DND-41 (cell line): ENCODE measurements at regions not wholly inside any gene's neighbourhood (a gene's known extent, or its start where the extent isn't known, plus 50 kb on each side); places are given as distances from the start of the nearest gene placed in this dataset.

Experiments used
- ATAC-seq: fragments of 200-7000 bp; cut with Tn5 transposase; 3 replicates; pipeline ENCODE4 v1.9.1; 2021; ENCODE audit warnings: low read depth; ENCODE audit not compliant: insufficient read depth
- DNase-seq: peaks from one replicate; pipeline ENCODE4 v3.0.0-alpha.2; 2020
- H2AFZ ChIP-seq: 2 replicates; pipeline ENCODE4 v1.6.0; 2012; ENCODE audit warnings: low read depth, low read length
- H3K27ac ChIP-seq: 2 replicates; pipeline ENCODE4 v1.5.1; 2012; ENCODE audit warnings: low read length, inconsistent platforms
- H3K27me3 ChIP-seq: fragments of 200-600 bp; sonication (generic); 2 replicates; pipeline ENCODE4 v1.6.0; 2012; ENCODE audit warnings: low read length, mild to moderate bottlenecking, inconsistent platforms; ENCODE audit not compliant: insufficient read depth, poor library complexity
- H3K36me3 ChIP-seq: 2 replicates; pipeline ENCODE4 v1.5.1; 2012; ENCODE audit warnings: low read length, inconsistent platforms; ENCODE audit not compliant: insufficient read depth
- H3K4me1 ChIP-seq: 2 replicates; pipeline ENCODE4 v1.5.1; 2012; ENCODE audit warnings: mild to moderate bottlenecking, low read length; ENCODE audit not compliant: insufficient read depth
- H3K4me2 ChIP-seq: 2 replicates; pipeline ENCODE4 v1.6.0; 2012; ENCODE audit warnings: mild to moderate bottlenecking, moderate library complexity, low read length, inconsistent platforms; ENCODE audit not compliant: insufficient read depth
- H3K4me3 ChIP-seq, 2 experiments: fragments of 200-600 bp in 1 of 2; shearing (Covaris generic) in 1 of 2; 2 replicates each; pipeline ENCODE4 v1.5.1; 2012 to 2016; ENCODE audit warnings: inconsistent platforms in 2 of 2, low read length in 2 of 2, mild to moderate bottlenecking in 2 of 2, low read depth in 1 of 2, moderate library complexity in 1 of 2
- H3K79me2 ChIP-seq: 2 replicates; pipeline ENCODE4 v1.6.0; 2012; ENCODE audit warnings: low read length, inconsistent platforms; ENCODE audit not compliant: insufficient read depth
- H3K9ac ChIP-seq: 2 replicates; pipeline ENCODE4 v1.6.0; 2012; ENCODE audit warnings: low read depth, mild to moderate bottlenecking, inconsistent platforms, low read length, moderate library complexity
- H3K9me3 ChIP-seq: 2 replicates; pipeline ENCODE4 v1.5.1; 2012; ENCODE audit warnings: low read length, moderate library complexity, mild to moderate bottlenecking, inconsistent platforms; ENCODE audit not compliant: insufficient read depth, severe bottlenecking
- H4K20me1 ChIP-seq: 2 replicates; pipeline ENCODE4 v1.6.0; 2012; ENCODE audit warnings: low read length; ENCODE audit not compliant: insufficient read depth
- EZH2 ChIP-seq: IDR thresholded peaks from 3 replicates; pipeline ENCODE4 v1.6.1; 2012; ENCODE audit warnings: borderline replicate concordance, low read depth, mild to moderate bottlenecking, moderate library complexity, low read length, inconsistent platforms; ENCODE audit not compliant: severe bottlenecking
- TF ChIP-seq, protein P1 (sequence below): IDR thresholded peaks from 2 replicates; pipeline ENCODE4 v1.5.1; 2012; ENCODE audit warnings: borderline replicate concordance, low read length, moderate library complexity, mild to moderate bottlenecking; ENCODE audit not compliant: poor library complexity, severe bottlenecking; ENCODE audit errors: extremely low read depth

DNA sequence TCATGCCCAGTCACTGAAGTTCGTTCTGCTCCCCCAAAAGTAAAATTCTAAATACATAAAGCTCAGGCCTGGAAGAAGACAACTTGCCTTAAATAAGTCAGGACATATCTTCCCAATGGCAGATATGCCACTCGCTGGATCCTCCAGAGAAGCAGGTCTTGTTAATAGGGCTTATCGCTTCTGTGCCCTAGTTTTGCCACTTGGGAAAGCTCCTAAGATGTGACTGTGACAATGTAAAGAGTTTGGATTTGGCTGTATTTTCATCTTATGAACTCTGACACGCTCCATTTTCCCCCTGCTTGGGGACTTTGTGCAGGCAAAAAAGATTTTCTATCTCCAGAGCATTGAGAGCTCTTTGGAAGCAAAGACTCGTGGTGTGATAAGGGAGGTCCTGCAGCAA is 279.9 kb downstream of the WDR11 start:
- no peaks in the 10 kb centered on the region for H3K36me3 ChIP-seq
- H3K27me3 ChIP-seq: peaks cover 3% of the 10 kb centered on the region
- H3K4me2 ChIP-seq: no peak overlapping the region

GRCh38 chr10:121131426-121132265 is 280.5 kb downstream of the WDR11 start:
- TF ChIP-seq, protein P1, sequence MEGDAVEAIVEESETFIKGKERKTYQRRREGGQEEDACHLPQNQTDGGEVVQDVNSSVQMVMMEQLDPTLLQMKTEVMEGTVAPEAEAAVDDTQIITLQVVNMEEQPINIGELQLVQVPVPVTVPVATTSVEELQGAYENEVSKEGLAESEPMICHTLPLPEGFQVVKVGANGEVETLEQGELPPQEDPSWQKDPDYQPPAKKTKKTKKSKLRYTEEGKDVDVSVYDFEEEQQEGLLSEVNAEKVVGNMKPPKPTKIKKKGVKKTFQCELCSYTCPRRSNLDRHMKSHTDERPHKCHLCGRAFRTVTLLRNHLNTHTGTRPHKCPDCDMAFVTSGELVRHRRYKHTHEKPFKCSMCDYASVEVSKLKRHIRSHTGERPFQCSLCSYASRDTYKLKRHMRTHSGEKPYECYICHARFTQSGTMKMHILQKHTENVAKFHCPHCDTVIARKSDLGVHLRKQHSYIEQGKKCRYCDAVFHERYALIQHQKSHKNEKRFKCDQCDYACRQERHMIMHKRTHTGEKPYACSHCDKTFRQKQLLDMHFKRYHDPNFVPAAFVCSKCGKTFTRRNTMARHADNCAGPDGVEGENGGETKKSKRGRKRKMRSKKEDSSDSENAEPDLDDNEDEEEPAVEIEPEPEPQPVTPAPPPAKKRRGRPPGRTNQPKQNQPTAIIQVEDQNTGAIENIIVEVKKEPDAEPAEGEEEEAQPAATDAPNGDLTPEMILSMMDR: no peak
- TF ChIP-seq EZH2: no peak

More for the DNA sequence above, 279.9 kb downstream of the WDR11 start:
- DNase-seq: no peak
- H3K4me3 ChIP-seq: no peak overlapping the region
- H3K27ac ChIP-seq: no peak overlapping the region
- TF ChIP-seq, protein P1: no peak
- TF ChIP-seq EZH2: no peak
- ATAC-seq: no peak
- H4K20me1 ChIP-seq: no peaks in the 10 kb centered on the region
- H3K4me1 ChIP-seq: no peaks in the 10 kb centered on the region
- H3K9me3 ChIP-seq: no peaks in the 10 kb centered on the region
- no peak overlapping the region for H3K9ac ChIP-seq
- H3K79me2 ChIP-seq: no peaks in the 10 kb centered on the region
- H2AFZ ChIP-seq: no peak overlapping the region

DNA sequence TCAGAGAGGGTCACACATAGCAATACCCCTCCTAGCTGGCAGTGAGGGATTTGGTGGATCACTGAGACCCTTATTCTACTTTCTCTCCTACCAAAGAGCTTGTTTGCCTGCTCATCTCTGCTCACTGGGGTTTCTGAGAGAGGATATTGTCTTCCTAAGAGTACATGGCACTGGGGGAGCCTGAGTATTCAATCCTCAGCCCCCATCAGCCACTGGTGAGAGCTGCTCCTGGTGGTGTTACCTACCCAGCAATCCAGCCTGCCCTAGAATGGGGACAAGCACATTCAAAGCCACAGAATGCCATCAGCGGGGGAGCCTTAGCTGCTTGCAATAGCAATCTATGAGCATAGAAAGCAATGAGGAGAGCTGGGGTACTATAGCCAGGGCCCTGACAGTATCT is 281.1 kb downstream of the WDR11 start:
- DNase-seq: no peak
- Histone ChIP-seq H3K9ac (no peak overlapping the region), H3K4me2 (no peak overlapping the region), H3K4me1 (no peaks in the 10 kb centered on the region), H3K27me3 (peaks cover 3% of the 10 kb centered on the region), H3K36me3 (no peaks in the 10 kb centered on the region), H3K27ac (no peak overlapping the region), H3K4me3 (no peak overlapping the region), H3K9me3 (no peaks in the 10 kb centered on the region), H4K20me1 (no peaks in the 10 kb centered on the region), H3K79me2 (no peaks in the 10 kb centered on the region), H2AFZ (no peak overlapping the region)
- no peak for ATAC-seq
- TF ChIP-seq, protein P1: no peak
- no peak for TF ChIP-seq EZH2

More at GRCh38 chr10:121131426-121132265, 280.5 kb downstream of the WDR11 start:
- DNase-seq (no peak), ATAC-seq (no peak)
- Histone ChIP-seq H3K4me2 (no peak overlapping the region), H4K20me1 (no peaks in the 10 kb centered on the region), H3K79me2 (no peaks in the 10 kb centered on the region), H3K9me3 (no peaks in the 10 kb centered on the region), H2AFZ (no peak overlapping the region), H3K27me3 (peaks cover 3% of the 10 kb centered on the region), H3K27ac (no peak overlapping the region), H3K9ac (no peak overlapping the region), H3K4me1 (no peaks in the 10 kb centered on the region), H3K36me3 (no peaks in the 10 kb centered on the region), H3K4me3 (no peak overlapping the region)
